ENCODE measurements at regions not wholly inside any gene's neighbourhood (a gene's known extent, or its start where the extent isn't known, plus 50 kb on each side); places are given as distances from the start of the nearest gene placed in this dataset.

DNA sequence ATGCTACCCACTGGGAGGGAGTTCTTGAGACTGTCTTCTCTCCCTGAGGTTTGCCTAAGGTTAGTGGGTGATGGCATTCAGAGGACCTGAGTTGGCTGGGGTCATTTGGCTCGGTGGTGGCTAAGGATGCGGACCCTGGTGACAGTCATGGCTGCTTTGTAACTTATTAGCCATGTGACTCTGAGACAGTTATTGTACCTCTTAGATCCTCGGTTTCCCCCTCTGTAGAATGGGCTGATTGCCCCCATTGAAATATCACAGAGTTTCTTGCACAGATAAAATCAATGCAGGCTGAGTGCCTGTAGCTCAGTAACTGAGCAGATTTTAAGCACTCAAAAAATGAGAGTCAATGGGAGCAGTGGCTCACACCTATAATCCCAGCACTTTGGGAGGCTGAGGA lies 96.7 kb upstream of the MED13L start:
- H2AK5ac ChIP-seq (ENCODE audit: low read depth, low read length) = peak overlapping the region; percentile 44; the same call in 1 of the 2 replicates
- peaks cover 18% of the 10 kb centered on the region for H3K4me1 ChIP-seq (ENCODE audit: control insufficient read depth, insufficient read depth, low read length)
- ChIA-PET POLR2A (ENCODE audit: unreplicated experiment) (no interaction called here), CTCF (no interaction called here)
- intact Hi-C loops (cut with micrococcal nuclease) (no loop called here), in situ Hi-C loops (cut with MboI; ENCODE audit: low sequenced_read_pairs) (no loop called here), dilution Hi-C loops (cut with HindIII; ENCODE audit: low sequenced_read_pairs, unreplicated experiment) (no loop called here)
- no peak overlapping the region; the same call in 1 of the 2 replicates for H3K23ac ChIP-seq (ENCODE audit: low read depth, low read length)
- no TSS peak for BruUV-seq (replicated peaks)
- H3K4me3 ChIP-seq (ENCODE audit: insufficient read depth, low read depth, low read length) = no peak overlapping the region
- H2AFZ ChIP-seq (replicated peaks; ENCODE audit: low read length, poor library complexity) = peak overlapping the region; percentile 60
- TF ChIP-seq, protein P1, sequence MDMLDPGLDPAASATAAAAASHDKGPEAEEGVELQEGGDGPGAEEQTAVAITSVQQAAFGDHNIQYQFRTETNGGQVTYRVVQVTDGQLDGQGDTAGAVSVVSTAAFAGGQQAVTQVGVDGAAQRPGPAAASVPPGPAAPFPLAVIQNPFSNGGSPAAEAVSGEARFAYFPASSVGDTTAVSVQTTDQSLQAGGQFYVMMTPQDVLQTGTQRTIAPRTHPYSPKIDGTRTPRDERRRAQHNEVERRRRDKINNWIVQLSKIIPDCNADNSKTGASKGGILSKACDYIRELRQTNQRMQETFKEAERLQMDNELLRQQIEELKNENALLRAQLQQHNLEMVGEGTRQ (IDR thresholded peaks at IDR 0.05; ENCODE audit: low read depth, low read length) = no peak
- TF ChIP-seq POLR2A (IDR thresholded peaks at IDR 0.05; ENCODE audit: low read depth, low read length) (no peak), MXI1 (IDR thresholded peaks at IDR 0.05; ENCODE audit: borderline replicate concordance, low read depth, low read length) (no peak), CEBPB (IDR thresholded peaks at IDR 0.05; ENCODE audit: low read depth, low read length) (no peak), RAD21 (IDR thresholded peaks at IDR 0.05; ENCODE audit: low read length) (no peak), RFX5 (IDR thresholded peaks at IDR 0.05; ENCODE audit: low read depth, low read length) (no peak), MAFK (IDR thresholded peaks at IDR 0.05; ENCODE audit: low read depth, low read length) (no peak)
- H2BK5ac ChIP-seq (ENCODE audit: low read depth, low read length, poor library complexity, severe bottlenecking) = no peak overlapping the region
- H2BK15ac ChIP-seq (ENCODE audit: low read depth, low read length) = no peak overlapping the region
- no peak overlapping the region for H2BK20ac ChIP-seq (ENCODE audit: low read depth, low read length)
- H3K27ac ChIP-seq (ENCODE audit: insufficient read depth, low read length) = no peak overlapping the region
- no peaks in the 10 kb centered on the region for H3K36me3 ChIP-seq (ENCODE audit: control insufficient read depth, insufficient read depth, low read length)
- no peak overlapping the region for H3K18ac ChIP-seq (ENCODE audit: low read depth, low read length)
- H3K4me2 ChIP-seq (ENCODE audit: low read depth, low read length) = no peak overlapping the region
- no peak overlapping the region for H3K9ac ChIP-seq (ENCODE audit: low read depth, low read length)
- H3K79me1 ChIP-seq (ENCODE audit: low read depth in 1 of 2, low read length in 2 of 2) = peaks cover 0 to 7% of the 10 kb centered on the region in 2 experiments; a peak in 2 of 4 replicates
- H4K8ac ChIP-seq (ENCODE audit: low read depth in 2 of 2, low read length in 2 of 2) = no peak overlapping the region
- peaks cover 41% of the 10 kb centered on the region for H3K9me1 ChIP-seq (ENCODE audit: insufficient read depth, low read length)
- no peaks in the 10 kb centered on the region for H4K20me1 ChIP-seq (ENCODE audit: insufficient read depth, low read length)
- no peak overlapping the region for H2AK9ac ChIP-seq (replicated peaks; ENCODE audit: low read depth, low read length, poor library complexity)
- 0 out of 2 replicates have a peak overlapping the region, but pooled peaks have one; percentile 28 for H2BK120ac ChIP-seq (ENCODE audit: low read depth, low read length)
- DNase-seq (no peak), ATAC-seq (ENCODE audit: low read depth) (no peak)
- no peak overlapping the region for H3K14ac ChIP-seq (replicated peaks; ENCODE audit: low read depth, low read length)
- no peaks in the 10 kb centered on the region for H3K9me3 ChIP-seq (ENCODE audit: control insufficient read depth, insufficient read depth, low read length)
- H4K91ac ChIP-seq (ENCODE audit: insufficient read depth, low read depth, low read length) = no peak overlapping the region
- H3K27me3 ChIP-seq (ENCODE audit: control insufficient read depth, insufficient read depth, low read length) = no peaks in the 10 kb centered on the region
- H4K5ac ChIP-seq (ENCODE audit: low read depth, low read length) = no peak overlapping the region
- WGBS, 2 experiments (ENCODE audit: extremely low coverage in 2 of 2, insufficient read length in 1 of 2) = 79% methylated on average over 2 of the region's 3 CpGs; no CpG with 5 or more reads in 1 of the 2 experiments
- H3K56ac ChIP-seq (ENCODE audit: extremely low read depth, insufficient read depth, low read length) = no peak overlapping the region
- H3K4ac ChIP-seq (ENCODE audit: low read depth, low read length) = 0 out of 2 replicates have a peak overlapping the region, but pooled peaks have one; percentile 1

Measured in IMR-90 (cell line).